ENCODE measurements at regions not wholly inside any gene's neighbourhood (a gene's known extent, or its start where the extent isn't known, plus 50 kb on each side); places are given as distances from the start of the nearest gene placed in this dataset.

DNA sequence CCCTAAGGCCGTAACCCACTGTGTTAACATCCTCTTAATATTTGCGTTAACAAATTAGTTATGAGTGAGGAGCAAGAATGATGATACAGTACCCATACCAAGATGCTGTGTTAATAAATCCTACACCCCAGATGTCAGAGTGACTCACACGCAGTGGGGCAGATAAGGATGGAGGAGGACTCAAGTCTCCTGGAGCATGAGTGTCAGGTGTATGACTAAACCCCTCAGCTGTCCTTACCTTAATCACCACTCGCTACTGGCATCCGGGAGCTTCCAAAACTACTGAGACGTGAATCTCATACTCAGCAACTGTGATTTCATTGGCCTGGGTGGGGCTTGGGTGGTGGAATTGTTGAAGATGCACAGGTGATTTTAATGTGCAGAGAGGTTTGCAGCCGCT is 131.3 kb upstream of the MTHFD1L start:
- TF ChIP-seq CTCF (IDR thresholded peaks at IDR 0.05) = no peak
- no peak for TF ChIP-seq POLR2A (IDR thresholded peaks at IDR 0.05)
